ENCODE measurements at regions not wholly inside any gene's neighbourhood (a gene's known extent, or its start where the extent isn't known, plus 50 kb on each side); places are given as distances from the start of the nearest gene placed in this dataset.

DNA sequence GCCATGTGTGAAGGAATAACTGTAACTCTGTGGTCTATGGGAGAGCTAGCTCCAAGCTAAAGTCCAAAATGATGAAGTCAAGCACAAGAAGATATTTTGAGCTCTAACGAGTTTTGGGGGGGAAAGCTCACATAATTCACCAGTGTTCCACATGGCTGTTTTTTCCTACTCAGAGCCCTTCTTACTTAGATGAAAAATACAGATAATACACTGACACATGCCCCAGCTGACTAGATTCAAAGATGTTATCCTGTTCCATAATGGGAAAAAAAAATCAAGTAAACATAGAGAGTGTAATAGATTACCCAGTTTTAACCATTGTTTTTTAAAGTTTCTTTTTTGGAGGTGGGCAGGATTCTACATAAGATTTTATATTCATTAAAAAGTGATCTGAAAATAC lies 86.6 kb downstream of the PRLHR start:
- no peak for ATAC-seq
- Mint-ChIP-seq H3K27ac (no peak overlapping the region), H3K36me3 (no peaks in the 10 kb centered on the region), H3K27me3 (peaks cover 0 to 11% (median 5%) of the 10 kb centered on the region in 5 donors), H3K4me3 (no peak overlapping the region), H3K9me3 (peaks cover 0 to 1% (median 0%) of the 10 kb centered on the region in 11 donors), H3K4me1 (peaks cover 0 to 7% (median 2%) of the 10 kb centered on the region in 7 donors)
- no peak overlapping the region for H3K27ac ChIP-seq (ENCODE audit: low read depth, low read length)
- DNase-seq = no peak
- H3K4me3 ChIP-seq (ENCODE audit: low read length) = no peak overlapping the region
- intact Hi-C loops (cut with micrococcal nuclease) = no loop called here
- no peaks in the 10 kb centered on the region for H3K36me3 ChIP-seq (ENCODE audit: control insufficient read depth in 2 of 3, insufficient read depth in 3 of 3, low read length in 3 of 3)
- no peaks in the 10 kb centered on the region for H3K9me3 ChIP-seq (ENCODE audit: control insufficient read depth in 2 of 3, low read length in 3 of 3)
- H3K27me3 ChIP-seq (ENCODE audit: control insufficient read depth in 2 of 2, insufficient read depth in 2 of 2, low read length in 2 of 2) = no peaks in the 10 kb centered on the region
- CTCF ChIA-PET = no interaction called here
- H3K4me1 ChIP-seq (ENCODE audit: control insufficient read depth in 2 of 2, insufficient read depth in 2 of 2, low read length in 2 of 2) = no peaks in the 10 kb centered on the region
- POLR2A ChIA-PET = no interaction called here

GRCh38 chr10:118508355-118508754 lies 87.1 kb downstream of the PRLHR start:
- ChIA-PET POLR2A (no interaction called here), CTCF (no interaction called here)
- intact Hi-C loops (cut with micrococcal nuclease) = no loop called here
- peaks cover 0 to 2% (median 0%) of the 10 kb centered on the region in 11 donors for H3K9me3 Mint-ChIP-seq
- no peak overlapping the region for H3K27ac Mint-ChIP-seq
- H3K27me3 ChIP-seq (ENCODE audit: control insufficient read depth in 2 of 2, insufficient read depth in 2 of 2, low read length in 2 of 2) = no peaks in the 10 kb centered on the region
- H3K4me3 ChIP-seq (ENCODE audit: low read length) = no peak overlapping the region
- H3K4me3 Mint-ChIP-seq = no peak overlapping the region
- no peaks in the 10 kb centered on the region for H3K4me1 ChIP-seq (ENCODE audit: control insufficient read depth in 2 of 2, insufficient read depth in 2 of 2, low read length in 2 of 2)
- H3K27me3 Mint-ChIP-seq = peaks cover 0 to 12% (median 5%) of the 10 kb centered on the region in 5 donors
- ATAC-seq (no peak), DNase-seq (no peak)
- peaks cover 0 to 7% (median 5%) of the 10 kb centered on the region in 7 donors for H3K4me1 Mint-ChIP-seq
- H3K9me3 ChIP-seq (ENCODE audit: control insufficient read depth in 2 of 3, low read length in 3 of 3) = no peaks in the 10 kb centered on the region
- H3K27ac ChIP-seq (ENCODE audit: low read depth, low read length) = no peak overlapping the region
- H3K36me3 ChIP-seq (ENCODE audit: control insufficient read depth in 2 of 3, insufficient read depth in 3 of 3, low read length in 3 of 3) = no peaks in the 10 kb centered on the region
- no peaks in the 10 kb centered on the region for H3K36me3 Mint-ChIP-seq

GRCh38 chr10:118506671-118507590 lies 88.5 kb downstream of the PRLHR start:
- ChIA-PET CTCF (no interaction called here), POLR2A (no interaction called here)
- peaks cover 0 to 7% (median 5%) of the 10 kb centered on the region in 7 donors for H3K4me1 Mint-ChIP-seq

GRCh38 chr10:118505363-118505762 lies 90.1 kb downstream of the PRLHR start:
- POLR2A ChIA-PET = no interaction called here

More at GRCh38 chr10:118506671-118507590, 88.5 kb downstream of the PRLHR start:
- Histone ChIP-seq H3K36me3 (ENCODE audit: control insufficient read depth in 2 of 3, insufficient read depth in 3 of 3, low read length in 3 of 3) (no peaks in the 10 kb centered on the region), H3K27ac (ENCODE audit: low read depth, low read length) (no peak overlapping the region), H3K27me3 (ENCODE audit: control insufficient read depth in 2 of 2, insufficient read depth in 2 of 2, low read length in 2 of 2) (no peaks in the 10 kb centered on the region), H3K9me3 (ENCODE audit: control insufficient read depth in 2 of 3, low read length in 3 of 3) (no peaks in the 10 kb centered on the region), H3K4me3 (ENCODE audit: low read length) (no peak overlapping the region), H3K4me1 (ENCODE audit: control insufficient read depth in 2 of 2, insufficient read depth in 2 of 2, low read length in 2 of 2) (no peaks in the 10 kb centered on the region)
- Mint-ChIP-seq H3K36me3 (no peaks in the 10 kb centered on the region), H3K9me3 (peaks cover 0 to 2% (median 0%) of the 10 kb centered on the region in 11 donors), H3K27ac (no peak overlapping the region), H3K27me3 (peaks cover 0 to 17% (median 5%) of the 10 kb centered on the region in 5 donors), H3K4me3 (no peak overlapping the region)
- DNase-seq (no peak), ATAC-seq (no peak)
- intact Hi-C loops (cut with micrococcal nuclease) = no loop called here

GRCh38 chr10:118504467-118505205 lies 90.8 kb downstream of the PRLHR start:
- no peak overlapping the region for H3K27ac Mint-ChIP-seq
- ChIA-PET POLR2A (interaction anchor here (0.6 kb wide), 1 partner anchor 26 kb away, joined by 3 read pairs; no protein-coding TSS in a partner anchor), CTCF (no interaction called here)
- H3K9me3 ChIP-seq (ENCODE audit: control insufficient read depth in 2 of 3, low read length in 3 of 3) = no peaks in the 10 kb centered on the region
- no peak overlapping the region for H3K4me3 Mint-ChIP-seq
- ATAC-seq = no peak
- H3K27me3 ChIP-seq (ENCODE audit: control insufficient read depth in 2 of 2, insufficient read depth in 2 of 2, low read length in 2 of 2) = no peaks in the 10 kb centered on the region
- H3K4me1 ChIP-seq (ENCODE audit: control insufficient read depth in 2 of 2, insufficient read depth in 2 of 2, low read length in 2 of 2) = no peaks in the 10 kb centered on the region
- H3K36me3 ChIP-seq (ENCODE audit: control insufficient read depth in 2 of 3, insufficient read depth in 3 of 3, low read length in 3 of 3) = no peaks in the 10 kb centered on the region
- no peak overlapping the region for H3K27ac ChIP-seq (ENCODE audit: low read depth, low read length)
- no peak overlapping the region for H3K4me3 ChIP-seq (ENCODE audit: low read length)
- H3K9me3 Mint-ChIP-seq = peaks cover 0 to 2% (median 0%) of the 10 kb centered on the region in 11 donors
- H3K36me3 Mint-ChIP-seq = no peaks in the 10 kb centered on the region
- no peak for DNase-seq
- H3K4me1 Mint-ChIP-seq = peaks cover 0 to 7% (median 4%) of the 10 kb centered on the region in 7 donors
- peaks cover 0 to 11% (median 5%) of the 10 kb centered on the region in 5 donors for H3K27me3 Mint-ChIP-seq
- intact Hi-C loops (cut with micrococcal nuclease) = no loop called here

More at GRCh38 chr10:118505363-118505762, 90.1 kb downstream of the PRLHR start:
- no peak for ATAC-seq
- H3K4me3 ChIP-seq (ENCODE audit: low read length) = no peak overlapping the region
- Mint-ChIP-seq H3K9me3 (peaks cover 0 to 2% (median 0%) of the 10 kb centered on the region in 11 donors), H3K4me1 (peaks cover 0 to 7% (median 4%) of the 10 kb centered on the region in 7 donors), H3K4me3 (no peak overlapping the region), H3K27ac (no peak overlapping the region), H3K27me3 (peaks cover 0 to 11% (median 5%) of the 10 kb centered on the region in 5 donors), H3K36me3 (no peaks in the 10 kb centered on the region)
- DNase-seq = no peak
- H3K27me3 ChIP-seq (ENCODE audit: control insufficient read depth in 2 of 2, insufficient read depth in 2 of 2, low read length in 2 of 2) = no peaks in the 10 kb centered on the region
- CTCF ChIA-PET = no interaction called here
- H3K4me1 ChIP-seq (ENCODE audit: control insufficient read depth in 2 of 2, insufficient read depth in 2 of 2, low read length in 2 of 2) = no peaks in the 10 kb centered on the region
- H3K36me3 ChIP-seq (ENCODE audit: control insufficient read depth in 2 of 3, insufficient read depth in 3 of 3, low read length in 3 of 3) = no peaks in the 10 kb centered on the region
- intact Hi-C loops (cut with micrococcal nuclease) = no loop called here
- H3K9me3 ChIP-seq (ENCODE audit: control insufficient read depth in 2 of 3, low read length in 3 of 3) = no peaks in the 10 kb centered on the region
- no peak overlapping the region for H3K27ac ChIP-seq (ENCODE audit: low read depth, low read length)

DNA sequence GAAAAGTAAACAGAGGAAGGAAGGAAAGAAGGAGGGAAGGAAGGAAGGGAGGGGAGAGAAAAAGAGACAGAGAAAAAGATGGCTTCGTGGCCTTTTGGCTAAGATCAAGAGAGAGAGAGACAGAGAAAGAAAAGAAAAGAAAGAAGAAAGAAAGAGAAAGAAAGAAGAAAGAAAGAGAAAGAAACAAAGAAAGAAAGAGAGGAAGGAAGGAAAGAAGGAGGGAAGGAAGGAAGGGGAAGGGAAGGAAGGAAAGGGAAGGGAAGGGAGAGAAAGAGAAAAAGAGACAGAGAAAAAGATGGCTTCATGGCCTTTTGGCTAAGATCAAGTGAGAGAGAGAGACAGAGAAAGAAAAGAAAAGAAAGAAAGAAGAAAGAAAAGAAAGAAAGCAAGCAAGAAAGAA lies 91.4 kb downstream of the PRLHR start:
- H3K27ac Mint-ChIP-seq = no peak overlapping the region
- CTCF ChIA-PET = no interaction called here

More for the DNA sequence above, 91.4 kb downstream of the PRLHR start:
- intact Hi-C loops (cut with micrococcal nuclease) = no loop called here
- no peaks in the 10 kb centered on the region for H3K36me3 Mint-ChIP-seq
- H3K27ac ChIP-seq (ENCODE audit: low read depth, low read length) = no peak overlapping the region
- no peak for DNase-seq
- no peak overlapping the region for H3K4me3 ChIP-seq (ENCODE audit: low read length)
- H3K4me1 ChIP-seq (ENCODE audit: control insufficient read depth in 2 of 2, insufficient read depth in 2 of 2, low read length in 2 of 2) = no peaks in the 10 kb centered on the region
- peaks cover 0 to 7% (median 4%) of the 10 kb centered on the region in 7 donors for H3K4me1 Mint-ChIP-seq
- peaks cover 0 to 2% (median 0%) of the 10 kb centered on the region in 11 donors for H3K9me3 Mint-ChIP-seq
- no peaks in the 10 kb centered on the region for H3K27me3 ChIP-seq (ENCODE audit: control insufficient read depth in 2 of 2, insufficient read depth in 2 of 2, low read length in 2 of 2)
- POLR2A ChIA-PET = no interaction called here
- no peak for ATAC-seq
- peaks cover 0 to 14% (median 8%) of the 10 kb centered on the region in 5 donors for H3K27me3 Mint-ChIP-seq
- H3K4me3 Mint-ChIP-seq = no peak overlapping the region
- no peaks in the 10 kb centered on the region for H3K9me3 ChIP-seq (ENCODE audit: control insufficient read depth in 2 of 3, low read length in 3 of 3)
- no peaks in the 10 kb centered on the region for H3K36me3 ChIP-seq (ENCODE audit: control insufficient read depth in 2 of 3, insufficient read depth in 3 of 3, low read length in 3 of 3)

All from naive thymus-derived CD4-positive, alpha-beta T cell (primary cell).